Limb (tissue), 2 donors: ENCODE measurements at regions not wholly inside any gene's neighbourhood (a gene's known extent, or its start where the extent isn't known, plus 50 kb on each side); places are given as distances from the start of the nearest gene placed in this dataset.
"Not testable (repeated sequence)": the region's sequence is repeated elsewhere in the genome, so short reads cannot be mapped to it uniquely, and the experiment has no call there.

Experiments
- DNase-seq, 2 donors: peaks; one replicate each; pipeline ENCODE4 v3.0.0-alpha.2; 2016; ENCODE audit errors: extremely low spot score in 2 of 2

- DNase-seq, result not testable (repeated sequence)
These were observed 80.6 kb upstream of the RUBCNL start for GRCh38 chr13:46467694-46468093.

GRCh38 chr13:46466074-46466473 is 79.0 kb upstream of the RUBCNL start:
- DNase-seq, result not testable (repeated sequence)

DNA sequence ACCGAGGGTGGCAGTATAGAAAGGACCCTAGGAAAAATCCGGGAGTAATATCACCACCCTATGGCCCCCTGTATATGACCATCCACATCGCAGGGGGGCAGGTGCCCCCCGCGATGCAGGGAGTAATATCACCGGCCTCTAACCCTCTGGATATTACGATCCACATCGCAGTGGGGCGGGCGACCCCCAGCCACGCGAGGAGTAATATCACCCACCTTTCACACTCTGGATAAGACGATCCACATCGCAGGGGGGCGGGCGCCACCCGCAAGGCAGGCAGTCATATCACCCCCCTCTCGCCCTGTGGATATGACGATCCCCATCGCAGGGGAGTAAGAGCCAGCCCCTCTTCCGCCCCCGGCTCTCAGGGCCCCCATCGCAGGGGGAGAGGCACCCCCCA is 76.7 kb upstream of the RUBCNL start:
- DNase-seq, result no peak

DNA sequence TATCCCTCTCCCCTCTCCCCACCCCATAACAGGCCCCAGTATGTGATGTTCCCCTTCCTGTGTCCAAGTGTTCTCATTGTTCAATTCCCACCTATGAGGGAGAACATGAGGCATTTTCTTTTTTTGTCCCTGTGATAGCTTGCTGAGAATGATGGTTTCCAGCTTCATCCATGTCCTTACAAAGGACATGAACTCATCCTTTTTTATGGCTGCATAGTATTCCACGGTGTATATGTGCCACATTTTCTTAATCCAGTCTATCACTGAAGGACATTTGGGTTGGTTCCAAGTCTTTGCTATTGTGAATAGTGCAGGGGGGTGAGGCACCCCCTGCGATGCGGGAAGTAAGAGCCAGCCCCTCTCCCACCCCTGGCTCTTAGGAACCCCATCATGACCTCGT is 73.2 kb upstream of the RUBCNL start:
- not testable (repeated sequence) for DNase-seq

- DNase-seq, result not testable (repeated sequence)
These were observed 70.2 kb upstream of the RUBCNL start for GRCh38 chr13:46457255-46457654.

- not testable (repeated sequence) for DNase-seq
These were observed 68.9 kb upstream of the RUBCNL start for GRCh38 chr13:46455924-46456323.

GRCh38 chr13:46451145-46451544 is 64.1 kb upstream of the RUBCNL start:
- not testable (repeated sequence) for DNase-seq

GRCh38 chr13:46449949-46450348 is 62.9 kb upstream of the RUBCNL start:
- not testable (repeated sequence) for DNase-seq

- not testable (repeated sequence) for DNase-seq
These were observed 61.1 kb upstream of the RUBCNL start for GRCh38 chr13:46448148-46448547.

DNA sequence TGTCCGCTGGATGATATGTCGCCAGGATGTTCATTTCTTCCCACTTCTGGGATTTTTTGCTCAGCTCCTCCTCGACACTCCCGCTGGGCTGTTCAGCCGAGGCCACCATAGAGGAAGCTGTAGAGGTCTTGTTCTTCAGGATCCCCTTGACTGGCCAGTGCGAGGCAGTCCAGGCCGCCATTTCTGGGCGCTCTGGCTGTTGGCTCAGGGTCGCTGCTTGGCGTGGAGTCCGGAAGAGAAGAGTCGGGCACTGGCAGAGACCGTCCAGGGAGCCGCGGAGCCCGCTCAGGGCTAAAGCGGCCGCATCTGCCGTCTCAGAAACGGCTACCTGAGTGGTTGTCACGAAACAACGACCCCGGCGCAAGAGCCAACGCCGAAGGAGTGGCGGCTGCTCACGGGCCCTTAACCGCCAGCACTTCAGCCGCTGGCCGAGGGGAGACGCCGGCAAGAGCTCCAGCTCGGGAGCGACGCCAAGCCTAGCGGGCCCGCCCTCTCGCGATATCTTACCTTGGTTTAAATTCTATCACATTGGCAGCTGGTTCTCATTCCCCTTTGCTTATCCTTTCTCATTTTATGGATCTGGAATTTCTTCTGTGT is 50.9 kb upstream of the RUBCNL start:
- peak in 1 of 2 donors; percentile 43 for DNase-seq
